ENCODE measurements at regions not wholly inside any gene's neighbourhood (a gene's known extent, or its start where the extent isn't known, plus 50 kb on each side); places are given as distances from the start of the nearest gene placed in this dataset.

- no peak for DNase-seq
Observed at GRCh38 chr2:12831016-12831415, 114.3 kb downstream of the TRIB2 start.

- DNase-seq: no peak
Observed at GRCh38 chr2:12834239-12834638, 117.5 kb downstream of the TRIB2 start.

GRCh38 chr2:12835733-12836132 is 119.0 kb downstream of the TRIB2 start:
- no peak for DNase-seq

- no peak for DNase-seq
Observed at GRCh38 chr2:12839339-12839738, 122.6 kb downstream of the TRIB2 start.

GRCh38 chr2:12841021-12841420 is 124.3 kb downstream of the TRIB2 start:
- DNase-seq: no peak

- DNase-seq: no peak
Observed at GRCh38 chr2:12842917-12843316, 126.2 kb downstream of the TRIB2 start.

GRCh38 chr2:12844511-12844910 is 127.8 kb downstream of the TRIB2 start:
- DNase-seq: no peak

- DNase-seq: no peak
Observed at GRCh38 chr2:12847694-12848575, 131.2 kb downstream of the TRIB2 start.

- DNase-seq: no peak
Observed at GRCh38 chr2:12852135-12852534, 135.4 kb downstream of the TRIB2 start.

- DNase-seq: no peak
Observed at GRCh38 chr2:12854001-12854530, 137.3 kb downstream of the TRIB2 start.

- DNase-seq: no peak
Observed at GRCh38 chr2:12855508-12855907, 138.8 kb downstream of the TRIB2 start.

- no peak for DNase-seq
Observed at GRCh38 chr2:12856934-12857601, 140.3 kb downstream of the TRIB2 start.

- no peak for DNase-seq
Observed at GRCh38 chr2:12857891-12858290, 141.2 kb downstream of the TRIB2 start.

GRCh38 chr2:12858786-12859185 is 142.1 kb downstream of the TRIB2 start:
- DNase-seq: no peak

- no peak for DNase-seq
Observed at GRCh38 chr2:12861344-12861930, 144.7 kb downstream of the TRIB2 start.

- no peak for DNase-seq
Observed at GRCh38 chr2:12862541-12862940, 145.8 kb downstream of the TRIB2 start.

GRCh38 chr2:12863937-12864336 is 147.2 kb downstream of the TRIB2 start:
- DNase-seq: no peak

GRCh38 chr2:12867631-12868287 is 151.0 kb downstream of the TRIB2 start:
- no peak for DNase-seq

GRCh38 chr2:12870692-12871091 is 154.0 kb downstream of the TRIB2 start:
- DNase-seq: no peak

GRCh38 chr2:12871694-12872315 is 155.1 kb downstream of the TRIB2 start:
- DNase-seq: no peak

GRCh38 chr2:12877761-12878160 is 161.0 kb downstream of the TRIB2 start:
- no peak for DNase-seq

GRCh38 chr2:12879649-12880048 is 162.9 kb downstream of the TRIB2 start:
- no peak for DNase-seq

- no peak for DNase-seq
Observed at GRCh38 chr2:12881952-12882351, 165.2 kb downstream of the TRIB2 start.

Measured in stimulated activated naive CD4-positive, alpha-beta T cell treated with Interleukin-2 at 50 U/mL for 16 hours (primary cell).